ENCODE measurements at regions not wholly inside any gene's neighbourhood (a gene's known extent, or its start where the extent isn't known, plus 50 kb on each side); places are given as distances from the start of the nearest gene placed in this dataset.

DNA sequence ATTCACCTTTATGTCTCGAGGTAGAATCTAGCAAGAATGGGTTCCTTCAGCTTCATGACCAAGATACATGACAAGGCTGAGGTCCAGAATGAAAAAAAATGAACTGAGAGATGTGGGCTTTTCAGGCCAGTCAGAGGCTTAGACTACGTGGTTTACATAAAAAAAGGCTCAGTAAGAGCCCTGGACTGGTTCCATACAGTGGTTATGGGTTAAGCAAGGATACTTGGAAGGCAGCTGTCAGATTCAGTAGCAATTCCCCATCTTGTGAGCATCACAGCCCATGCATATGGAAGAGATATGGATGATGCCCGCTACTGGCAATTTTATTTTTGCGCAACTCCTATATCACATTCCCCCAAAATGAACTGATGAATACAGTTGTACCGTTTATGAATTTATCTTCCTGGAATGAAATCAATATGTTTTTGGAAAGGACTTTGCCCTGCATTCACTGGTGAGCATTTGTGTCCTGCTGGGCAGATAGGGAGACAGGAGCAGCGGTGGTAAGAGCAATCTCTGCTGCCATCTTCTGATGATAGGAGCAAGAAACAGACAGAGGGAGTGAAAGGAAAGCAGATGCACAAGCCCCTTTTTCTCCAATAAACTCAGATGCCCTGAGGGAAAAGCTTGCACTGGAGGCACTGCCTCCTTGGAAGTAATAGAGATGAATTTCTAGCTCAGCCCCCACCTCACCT lies 280.4 kb downstream of the GALC start:
- no peak for DNase-seq

DNA sequence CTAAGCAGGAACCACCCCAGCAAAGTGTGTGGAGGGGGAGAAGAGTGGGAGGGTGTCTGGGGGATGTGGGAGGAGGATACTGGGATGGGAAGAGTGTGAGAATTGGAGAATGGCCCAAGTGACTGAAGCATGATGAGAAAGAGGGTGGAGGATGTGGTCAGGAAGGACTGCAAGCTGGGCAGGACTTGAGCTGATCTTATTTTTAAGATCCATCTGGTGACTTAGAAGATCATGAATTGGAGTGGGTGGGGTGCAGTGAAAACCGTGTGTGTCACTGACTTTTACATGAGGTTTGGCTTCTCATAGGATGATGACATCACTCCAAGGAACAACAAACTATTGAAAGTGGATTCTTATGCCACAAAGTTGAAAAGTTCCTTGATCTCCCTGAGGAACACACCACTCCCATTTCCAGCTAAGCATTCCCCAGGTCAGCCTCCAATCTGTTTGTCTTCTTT lies 287.5 kb downstream of the GALC start:
- no peak for DNase-seq

DNA sequence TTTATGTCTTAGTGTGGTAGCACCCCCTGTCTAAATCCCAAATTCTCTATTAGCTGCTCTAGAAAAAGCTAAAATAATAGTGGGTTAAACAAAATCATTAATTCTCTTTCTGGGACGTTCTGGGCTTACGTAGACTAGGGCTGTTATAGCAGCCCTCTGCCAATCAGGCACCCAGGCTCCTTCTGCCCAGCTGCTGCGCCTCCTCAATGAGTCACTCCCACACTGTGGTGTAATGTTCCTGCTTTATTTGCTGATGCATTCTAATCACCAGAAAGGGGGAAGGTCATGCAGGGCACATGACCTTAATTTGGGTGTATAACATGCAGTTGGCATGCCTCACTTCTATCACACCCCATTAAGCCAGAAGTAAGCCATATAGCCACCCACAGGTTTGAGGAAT lies 294.5 kb downstream of the GALC start:
- no peak for DNase-seq

DNA sequence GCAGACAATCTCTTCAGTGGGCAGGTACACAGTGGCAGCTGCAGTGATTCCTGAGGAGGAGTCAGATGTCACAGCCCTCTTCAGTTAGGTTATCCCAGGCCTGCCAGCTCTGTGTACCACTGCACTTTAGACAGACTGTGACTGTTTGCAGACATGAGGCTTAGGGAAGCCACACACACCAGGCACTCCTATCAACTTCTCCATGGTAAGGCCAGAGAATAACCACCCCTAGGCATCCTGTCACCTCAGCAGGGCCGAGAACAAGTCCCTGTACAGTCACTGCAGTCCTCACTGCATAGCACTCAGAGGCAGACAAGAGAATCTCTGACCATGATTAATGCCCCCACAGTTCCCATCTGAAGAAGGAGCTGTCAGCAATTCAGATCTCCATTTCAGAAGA lies 296.5 kb downstream of the GALC start:
- DNase-seq, result no peak

DNA sequence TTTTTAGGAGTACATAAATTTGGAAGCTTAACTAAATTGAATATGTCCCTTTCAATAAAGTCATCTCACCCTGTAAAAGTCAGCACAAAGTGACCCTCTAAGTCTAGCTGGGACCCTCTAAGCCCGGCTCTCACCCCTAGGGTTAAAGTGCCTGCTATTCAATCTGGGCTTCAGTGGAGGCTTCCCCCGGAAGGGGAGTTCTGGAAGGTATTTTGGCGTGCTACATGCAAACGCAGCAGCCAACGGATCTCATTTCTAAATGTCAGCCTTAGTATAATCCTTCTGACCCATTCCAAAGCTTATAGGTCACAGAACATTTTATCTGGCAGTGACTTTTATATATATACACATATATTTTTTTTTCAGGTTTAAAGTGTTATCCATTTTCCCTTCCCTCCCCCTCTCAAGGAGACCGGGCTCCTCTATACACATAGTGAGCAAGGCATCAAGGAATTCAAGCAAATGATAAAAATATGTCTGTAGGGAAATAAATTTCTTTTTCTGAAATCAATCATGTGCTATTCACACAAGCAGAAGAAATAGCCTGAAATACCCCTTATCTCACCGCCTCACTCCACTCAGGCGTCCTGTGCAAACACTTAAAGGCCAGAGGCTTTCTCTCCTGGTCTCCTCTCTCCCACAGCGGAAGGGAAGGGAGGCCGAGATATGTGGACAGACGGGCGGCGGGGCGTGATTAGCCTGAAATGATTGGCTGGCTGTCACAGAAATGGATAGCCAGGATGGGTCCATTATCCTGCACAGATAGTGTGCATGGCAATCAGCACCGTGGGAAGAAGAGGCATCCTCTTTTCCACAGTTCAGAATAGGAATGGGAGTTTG lies 301.7 kb downstream of the GALC start:
- no peak for DNase-seq

DNA sequence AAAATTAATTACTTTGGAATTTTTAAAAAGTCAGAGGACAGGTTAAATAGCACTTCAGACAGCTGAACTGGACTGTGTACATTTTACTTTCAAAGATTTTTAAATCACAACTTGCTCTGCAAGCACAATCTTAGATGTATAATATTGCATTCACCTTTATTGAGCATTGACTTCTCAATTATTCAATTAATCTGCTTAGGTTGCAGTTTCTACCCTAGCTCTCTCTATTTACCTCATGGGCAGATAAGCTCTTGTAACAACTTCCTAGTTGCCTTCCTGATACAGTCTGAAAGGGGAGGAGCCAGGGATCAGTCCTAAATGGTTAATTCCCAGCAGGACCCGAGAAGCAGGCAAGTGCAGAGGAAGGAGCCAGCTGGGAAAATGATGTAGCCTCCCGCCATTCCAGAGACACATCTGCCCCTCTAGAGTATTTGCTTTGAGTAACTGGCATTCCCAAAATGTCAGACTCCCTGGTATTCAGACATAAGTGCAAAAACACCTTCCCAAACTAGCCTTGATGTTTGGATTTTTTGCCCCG lies 302.8 kb downstream of the GALC start:
- no peak for DNase-seq

DNA sequence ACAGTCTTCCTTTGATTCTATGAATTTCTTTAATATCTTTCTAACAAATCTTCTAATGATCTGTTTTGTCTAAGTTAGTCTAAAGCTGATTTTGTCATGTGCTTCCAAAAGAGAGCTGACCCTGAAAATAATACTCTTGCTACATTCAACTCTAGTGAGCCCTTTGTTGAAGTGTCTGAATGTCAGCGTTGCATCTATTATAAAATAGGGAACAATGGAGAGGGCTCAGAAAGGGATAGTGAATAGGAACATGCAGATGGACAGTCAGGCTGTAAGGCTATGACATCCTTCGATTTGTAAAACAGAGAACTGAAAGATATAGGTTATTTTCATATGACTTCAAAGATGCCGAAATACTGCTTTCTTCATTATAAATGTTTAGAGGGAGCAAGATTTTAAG lies 304.5 kb downstream of the GALC start:
- no peak for DNase-seq

DNA sequence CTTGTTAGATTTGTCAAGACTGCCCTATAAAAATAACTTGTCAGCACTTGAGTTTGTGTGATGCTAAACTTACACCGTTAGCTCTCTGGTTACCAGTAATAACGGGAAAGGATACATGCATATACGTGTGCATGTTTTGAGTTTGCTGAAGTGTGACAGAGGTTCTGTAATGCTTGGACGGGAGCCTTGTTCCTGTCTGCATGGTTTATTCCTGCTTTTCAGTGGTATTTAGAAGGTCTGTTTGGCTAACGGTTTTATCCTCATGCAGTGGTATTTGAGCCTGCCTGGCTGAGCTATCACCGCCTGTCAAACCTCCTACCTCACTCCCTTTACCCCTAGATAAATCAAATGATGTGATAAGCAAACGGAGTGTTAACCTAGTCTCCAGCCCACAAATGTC lies 305.6 kb downstream of the GALC start:
- DNase-seq, result no peak

DNA sequence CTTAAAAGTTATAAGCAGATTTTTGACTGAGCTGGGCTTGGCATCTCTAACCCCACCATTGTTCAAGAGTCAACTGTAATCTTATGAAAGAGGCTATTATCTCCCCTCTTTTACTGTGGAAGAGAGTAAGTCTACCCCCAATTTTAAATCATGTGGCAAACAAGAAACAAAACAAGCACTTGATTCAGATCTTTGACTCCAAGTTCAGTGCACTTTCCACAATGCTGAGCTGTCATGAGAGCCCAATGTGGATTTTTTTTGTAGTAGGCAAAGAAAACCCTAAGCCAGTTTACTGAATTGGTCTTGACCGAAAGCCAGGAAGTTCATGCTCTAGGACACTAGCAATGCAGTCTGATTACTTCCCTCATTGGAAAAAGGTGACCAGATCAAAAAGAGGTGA lies 306.2 kb downstream of the GALC start:
- no peak for DNase-seq

DNA sequence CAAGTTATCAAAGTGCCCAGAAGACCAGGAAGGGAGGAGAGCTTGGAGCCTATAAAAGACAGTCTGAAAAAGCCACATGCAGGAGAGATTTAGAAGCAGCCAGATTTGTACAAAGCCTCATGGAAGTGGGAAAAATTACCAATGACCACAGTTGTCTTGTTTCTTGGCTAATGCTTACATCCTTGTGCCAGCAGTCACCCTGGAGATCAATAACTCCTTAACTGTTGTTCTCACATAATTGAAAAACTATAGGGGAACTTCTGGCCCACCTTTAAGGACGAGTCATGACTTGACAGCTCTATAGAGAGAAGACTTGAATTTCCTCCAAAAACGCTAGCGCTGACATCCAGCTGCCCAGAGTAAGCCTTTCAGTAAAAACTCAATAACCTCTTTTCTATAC lies 313.1 kb downstream of the GALC start:
- DNase-seq, result no peak

DNA sequence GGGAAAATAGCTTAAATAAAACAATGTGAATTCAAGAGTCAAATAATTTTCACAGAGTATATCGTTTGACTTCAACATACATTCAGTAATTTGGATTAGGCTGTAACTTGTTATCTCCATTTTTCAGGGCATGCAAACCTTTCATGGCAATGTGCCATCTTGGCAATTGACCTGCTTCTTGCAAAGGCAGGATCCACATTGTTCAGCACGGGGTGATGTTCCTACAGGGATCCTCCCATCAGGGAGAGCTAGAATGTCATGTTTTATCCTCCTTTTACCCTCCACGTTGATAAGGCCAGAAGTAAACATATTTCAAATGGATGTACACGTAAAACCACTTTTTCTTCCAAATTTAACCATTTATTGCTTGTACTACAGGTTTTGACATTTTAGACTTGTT lies 314.4 kb downstream of the GALC start:
- no peak for DNase-seq

DNA sequence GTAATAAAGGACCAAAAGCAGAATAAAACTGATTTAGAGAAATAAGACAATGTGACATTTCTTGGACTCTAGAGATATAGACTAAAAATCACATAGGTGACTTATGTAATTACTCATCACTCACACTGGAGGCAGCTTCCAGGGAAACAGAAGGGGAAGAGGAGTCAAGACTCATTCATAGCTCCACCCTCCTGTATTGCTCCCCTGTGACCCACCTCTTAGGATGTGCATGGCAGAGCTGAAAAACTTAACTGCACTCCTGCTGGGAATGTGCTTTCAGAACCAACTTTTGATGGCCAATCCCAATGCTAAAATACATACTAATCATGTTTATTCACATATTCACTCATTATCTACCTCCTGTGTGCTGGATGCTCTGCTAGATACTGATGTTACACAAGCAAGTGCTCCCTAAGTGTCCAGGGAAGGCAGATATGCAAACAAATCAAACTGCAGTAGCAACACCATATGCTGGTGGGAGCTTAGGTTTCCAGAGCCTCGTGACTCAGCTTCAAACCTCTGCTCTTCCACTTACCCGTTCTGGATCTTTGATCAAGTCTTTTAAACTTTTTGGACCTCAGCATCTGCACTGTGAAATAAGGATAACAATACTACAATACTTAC lies 316.1 kb downstream of the GALC start:
- DNase-seq, result no peak

DNA sequence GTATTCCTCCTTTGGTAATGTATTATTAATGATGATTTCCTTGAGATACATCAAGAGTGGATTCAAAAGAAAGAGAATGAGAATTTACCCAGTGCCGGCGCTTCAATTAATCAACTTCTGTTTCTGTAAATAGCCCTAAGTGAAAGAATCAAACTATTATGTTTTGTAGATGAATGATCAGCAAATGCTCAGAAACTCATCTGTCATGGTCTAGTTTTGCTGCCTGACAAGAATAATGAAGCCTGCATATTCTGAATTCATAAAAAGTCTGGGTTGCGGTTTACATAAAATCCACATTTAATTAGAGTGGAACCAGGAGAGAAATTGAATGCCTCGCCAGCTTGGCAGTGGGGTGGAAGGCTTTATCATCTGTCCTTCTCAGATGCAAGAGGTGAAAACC lies 325.3 kb downstream of the GALC start:
- no peak for DNase-seq

DNA sequence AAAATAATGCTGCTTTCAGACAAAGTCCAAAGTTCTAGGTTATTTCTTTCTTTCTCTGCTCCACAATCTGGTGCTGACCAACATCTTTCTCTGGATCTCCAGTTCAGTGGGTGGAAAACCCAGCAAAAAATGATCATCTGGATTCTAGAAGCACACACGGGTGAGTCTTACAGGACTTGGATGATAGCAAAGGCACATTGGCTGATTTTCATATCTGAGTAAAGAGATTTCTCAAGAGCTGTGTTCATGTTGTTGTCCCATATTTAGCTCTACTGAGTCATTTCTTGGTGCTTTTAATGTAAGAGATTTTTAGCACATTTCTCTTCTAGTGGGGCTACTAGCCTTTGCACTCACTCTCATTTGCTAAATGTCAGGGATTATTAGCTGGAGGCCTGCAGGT lies 336.7 kb downstream of the GALC start:
- no peak for DNase-seq

DNA sequence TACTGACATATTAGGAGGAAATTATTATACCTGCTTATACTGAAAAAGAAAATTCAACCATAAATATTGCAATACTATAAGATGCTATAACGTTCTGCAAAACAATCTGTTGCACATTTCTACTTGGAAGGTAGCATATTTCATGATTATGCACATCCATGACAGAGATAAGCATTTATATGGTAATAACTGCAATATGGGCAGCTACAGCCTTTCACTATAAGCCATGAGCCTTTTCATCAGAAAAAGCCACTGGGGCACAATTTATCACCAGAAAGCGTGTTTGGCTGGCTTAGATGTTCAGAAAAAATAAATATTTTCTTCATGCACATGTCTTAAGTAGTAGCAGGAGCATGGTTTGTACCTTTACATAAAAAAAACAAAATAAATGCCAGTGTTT lies 340.7 kb downstream of the GALC start:
- DNase-seq, result no peak

DNA sequence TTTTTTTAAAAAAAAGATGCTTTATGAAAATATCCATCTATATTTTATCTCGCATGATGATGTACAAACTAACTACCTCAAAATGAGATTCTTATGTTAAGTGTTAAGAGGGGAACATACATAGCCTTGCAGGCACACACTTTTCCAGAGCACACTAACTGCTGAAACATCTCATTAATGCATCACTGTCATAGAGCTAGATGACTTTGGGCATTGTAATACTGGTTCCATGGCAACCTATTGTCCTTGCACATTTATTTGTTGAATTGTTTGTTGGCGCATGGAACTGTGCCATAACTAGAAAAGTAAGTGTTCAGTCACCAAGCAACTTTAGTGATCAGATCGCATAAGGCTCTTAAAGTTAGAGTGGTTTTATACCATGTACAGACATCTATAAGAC lies 348.3 kb downstream of the GALC start:
- DNase-seq, result no peak

DNA sequence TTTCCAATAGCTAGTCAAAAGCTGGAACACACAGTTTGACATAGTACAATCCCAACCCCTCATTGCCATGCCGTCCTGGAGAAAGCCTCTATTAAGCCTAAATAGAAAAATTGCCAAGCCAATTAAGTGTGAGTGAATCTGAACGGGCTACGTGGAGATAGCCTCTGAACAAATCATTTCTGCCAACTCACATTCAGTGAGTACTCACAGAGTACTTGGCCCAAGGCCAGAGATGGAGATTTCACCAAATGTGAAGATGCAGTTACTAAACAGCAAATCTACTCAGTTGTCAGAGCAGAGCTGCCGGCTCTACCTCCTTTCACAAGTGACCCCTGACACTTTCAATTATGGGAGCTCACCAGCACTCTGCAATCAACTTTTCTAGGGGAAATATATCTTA lies 350.0 kb downstream of the GALC start:
- no peak for DNase-seq

DNA sequence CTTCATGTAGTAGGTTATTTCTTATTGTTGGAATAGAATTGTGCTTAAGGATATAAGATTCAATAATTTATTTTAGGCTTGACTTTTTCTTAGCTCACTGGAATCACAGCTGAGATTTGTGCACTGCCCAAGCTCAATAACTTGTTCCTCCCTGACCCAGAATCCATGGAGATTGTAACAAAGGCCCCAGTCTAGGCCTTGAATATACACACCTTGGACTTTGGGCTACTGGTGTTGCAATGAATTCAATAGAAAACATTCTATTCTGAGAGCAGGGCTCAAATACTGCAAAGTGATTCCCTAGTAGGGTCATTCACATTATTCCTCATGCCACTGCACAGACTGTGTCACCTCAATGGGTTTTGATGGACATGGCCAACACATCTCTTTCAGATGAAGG lies 352.4 kb downstream of the GALC start:
- DNase-seq, result no peak

DNA sequence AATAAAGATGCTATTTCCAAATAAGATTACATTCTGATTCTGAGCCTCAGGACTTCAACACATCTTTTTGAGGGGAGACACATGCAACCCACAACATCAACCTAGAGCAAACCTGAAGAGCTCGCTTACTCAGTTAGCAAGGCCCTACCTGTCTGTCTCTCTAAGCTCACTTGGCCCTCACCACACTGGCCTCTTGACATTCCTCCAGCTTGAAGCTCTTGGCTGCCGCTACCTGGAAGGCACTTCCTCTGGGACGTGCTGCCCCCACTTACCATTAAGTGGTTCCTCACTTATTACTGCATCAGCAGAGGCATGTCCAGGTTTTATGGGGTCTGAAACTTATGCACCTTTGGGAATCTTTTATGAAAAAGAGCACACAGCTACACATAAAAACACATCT lies 354.8 kb downstream of the GALC start:
- no peak for DNase-seq

DNA sequence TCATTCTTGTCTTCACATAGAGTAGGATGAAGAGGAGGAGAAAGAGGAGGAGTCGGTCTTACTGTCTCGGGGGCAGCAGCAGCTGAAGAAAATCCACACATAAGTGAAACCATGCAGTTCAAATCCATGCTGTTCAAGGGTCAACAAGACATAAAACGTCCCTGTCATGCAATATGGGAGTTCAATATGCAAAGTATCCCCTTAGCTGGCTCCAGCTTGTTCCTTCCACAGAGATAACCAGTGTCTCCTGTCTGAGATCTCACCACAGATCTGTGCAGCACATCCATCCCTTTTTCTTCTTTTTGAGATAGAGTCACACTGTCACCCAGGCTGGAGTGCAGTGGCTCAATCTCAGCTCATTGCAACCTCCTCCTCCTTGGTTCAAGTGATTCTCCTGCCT lies 357.5 kb downstream of the GALC start:
- DNase-seq, result no peak

DNA sequence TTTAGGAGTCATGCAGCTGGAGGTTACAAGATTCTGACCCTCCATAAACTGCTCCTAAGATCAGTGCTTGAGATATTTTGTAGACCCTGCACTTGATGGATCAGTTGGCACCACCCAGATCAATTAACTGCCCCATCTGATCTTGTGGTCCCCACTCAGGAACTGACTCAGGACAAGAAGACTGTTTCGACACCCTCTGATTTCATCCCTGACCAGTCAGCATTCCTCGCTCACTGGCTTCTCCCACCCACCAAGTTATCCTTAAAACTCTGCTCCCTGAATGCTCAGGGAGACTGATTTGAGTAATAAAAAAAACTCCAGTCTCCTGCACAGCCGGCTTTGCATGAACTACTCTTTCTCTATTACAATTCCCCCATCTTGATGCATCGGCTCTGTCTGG lies 360.2 kb downstream of the GALC start:
- DNase-seq, result no peak

DNA sequence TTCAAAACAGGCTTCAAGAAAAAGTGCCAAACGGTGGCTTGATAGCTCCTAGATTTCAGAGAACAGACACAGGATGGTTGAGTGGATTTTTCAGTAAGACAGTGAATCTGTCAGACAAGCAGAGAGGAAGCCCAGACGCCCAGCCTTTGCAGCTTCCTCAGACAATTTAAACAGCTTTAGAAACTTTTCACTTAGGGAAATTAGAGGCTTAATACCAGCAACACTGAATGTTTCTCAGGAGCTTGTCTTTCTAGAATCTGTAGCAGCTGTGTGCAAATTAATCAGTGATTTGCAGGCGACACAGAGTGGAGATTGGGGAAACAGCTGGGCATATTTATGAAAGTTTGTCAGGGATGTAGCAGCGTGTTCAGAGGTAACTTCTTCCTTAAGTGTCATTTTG lies 362.1 kb downstream of the GALC start:
- DNase-seq, result no peak

DNA sequence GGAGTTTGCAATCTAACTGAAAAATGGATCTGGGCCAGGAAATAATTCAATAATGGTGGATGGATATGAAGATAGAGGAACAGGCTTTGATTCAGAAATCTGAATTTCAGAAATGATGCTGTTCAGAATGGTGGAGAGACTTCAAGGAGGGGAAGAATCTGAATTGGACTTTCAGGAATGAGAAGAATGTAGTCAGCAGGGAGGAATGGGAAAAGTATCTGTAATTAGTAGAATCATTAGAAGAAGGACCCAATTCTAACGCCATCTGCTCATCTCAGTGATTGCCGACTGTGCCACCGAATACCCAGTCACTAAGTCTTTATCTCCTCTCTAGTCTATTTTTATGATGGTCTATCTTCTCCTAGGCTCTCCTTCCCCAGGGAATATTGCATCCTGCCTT lies 363.2 kb downstream of the GALC start:
- no peak for DNase-seq

DNA sequence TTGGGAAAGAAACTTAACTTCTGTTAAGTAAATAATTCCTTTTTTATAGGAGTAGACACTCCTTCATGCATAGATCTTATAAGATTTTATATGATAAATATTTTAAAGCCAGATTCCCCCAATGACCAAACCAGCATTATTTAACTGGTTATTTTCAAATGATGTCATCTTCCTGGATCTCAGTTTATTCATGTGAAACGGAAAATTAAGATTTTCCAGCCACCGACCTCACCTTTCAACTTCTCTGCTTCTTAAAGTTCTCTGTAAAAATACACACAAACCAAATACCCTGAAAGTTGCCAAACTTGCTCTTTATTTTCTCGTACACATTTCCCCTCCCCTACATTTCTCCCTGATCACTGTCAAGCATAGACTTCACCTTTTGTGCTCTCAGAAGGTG lies 364.2 kb downstream of the GALC start:
- no peak for DNase-seq

All from CD4-positive, alpha-beta T cell treated with Interleukin-6 for 4 hours (primary cell).